ENCODE measurements at regions not wholly inside any gene's neighbourhood (a gene's known extent, or its start where the extent isn't known, plus 50 kb on each side); places are given as distances from the start of the nearest gene placed in this dataset.

GRCh38 chrX:69216911-69217310 lies 51.7 kb upstream of the PJA1 start:
- peak overlapping the region in 1 of 4 donors; percentile 14 for H3K27ac ChIP-seq
- H3K4me1 ChIP-seq = peaks cover 3 to 18% (median 4%) of the 10 kb centered on the region in 3 donors
- H3K4me3 ChIP-seq = no peak overlapping the region
- intact Hi-C loops (cut with DNase I) = loop anchor here (10.0 kb wide), 1 partner anchor 122 kb away; no protein-coding TSS in a partner anchor
- 45 to 100% methylated on average over 1 to 4 of the region's 5 CpGs for WGBS, 2 donors
- no peaks in the 10 kb centered on the region for H3K27me3 ChIP-seq
- TF ChIP-seq POLR2A (IDR thresholded peaks at IDR 0.05) (no peak), CTCF (IDR thresholded peaks at IDR 0.05) (no peak)
- H3K9me3 ChIP-seq = no peaks in the 10 kb centered on the region
- H3K36me3 ChIP-seq = no peaks in the 10 kb centered on the region
- no peak for DNase-seq

- WGBS, 2 donors = 33% methylated on average over 1 of the region's 1 CpG; no CpG with 5 or more reads in 1 of the 2 donors
- H3K27me3 ChIP-seq = no peaks in the 10 kb centered on the region
- no peak for DNase-seq
- no peak overlapping the region for H3K4me3 ChIP-seq
- H3K36me3 ChIP-seq = no peaks in the 10 kb centered on the region
- H3K9me3 ChIP-seq = no peaks in the 10 kb centered on the region
- H3K27ac ChIP-seq = peak overlapping the region in 1 of 4 donors; percentile 14
- intact Hi-C loops (cut with DNase I) = loop anchor here (10.0 kb wide), 1 partner anchor 122 kb away; no protein-coding TSS in a partner anchor
- H3K4me1 ChIP-seq = peaks cover 0 to 16% (median 3%) of the 10 kb centered on the region in 3 donors
- TF ChIP-seq POLR2A (IDR thresholded peaks at IDR 0.05) (no peak), CTCF (IDR thresholded peaks at IDR 0.05) (no peak)
These were observed 51.2 kb upstream of the PJA1 start for GRCh38 chrX:69216446-69216845.

- peaks cover 7 to 25% (median 10%) of the 10 kb centered on the region in 3 donors for H3K4me1 ChIP-seq
- no peak for DNase-seq
- H3K36me3 ChIP-seq = no peaks in the 10 kb centered on the region
- H3K27me3 ChIP-seq = no peaks in the 10 kb centered on the region
- WGBS, 2 donors = 78 to 88% methylated on average over 5 to 6 of the region's 17 CpGs
- intact Hi-C loops (cut with DNase I) = loop anchor here (10.0 kb wide), 1 partner anchor 121 kb away; no protein-coding TSS in a partner anchor
- TF ChIP-seq CTCF (IDR thresholded peaks at IDR 0.05) (no peak), POLR2A (IDR thresholded peaks at IDR 0.05) (no peak)
- H3K4me3 ChIP-seq = no peak overlapping the region
- H3K27ac ChIP-seq = no peak overlapping the region
- H3K9me3 ChIP-seq = no peaks in the 10 kb centered on the region
These were observed 50.1 kb upstream of the PJA1 start for GRCh38 chrX:69215161-69215875.
